Hepatocyte (in vitro differentiated cells): ENCODE measurements at regions not wholly inside any gene's neighbourhood (a gene's known extent, or its start where the extent isn't known, plus 50 kb on each side); places are given as distances from the start of the nearest gene placed in this dataset.

Source experiments
- DNase-seq: peaks from one replicate; pipeline ENCODE4 v3.0.0-alpha.2; 2016; ENCODE audit warnings: low spot score
- H2AFZ ChIP-seq: fragments of 200-600 bp; sonication (generic); 2 replicates; pipeline ENCODE4 v1.6.0; 2016; ENCODE audit warnings: antibody characterized with exemption, mild to moderate bottlenecking
- H3K27ac ChIP-seq: fragments of 200-600 bp; sonication (generic); 2 replicates; pipeline ENCODE4 v1.5.1; 2016; ENCODE audit warnings: mild to moderate bottlenecking
- H3K27me3 ChIP-seq: fragments of 200-600 bp; sonication (generic); 2 replicates; pipeline ENCODE4 v1.6.1; 2016
- H3K36me3 ChIP-seq: fragments of 200-600 bp; sonication (generic); replicated peaks from 2 replicates; pipeline ENCODE4 v1.5.1; 2016; ENCODE audit warnings: low read depth; ENCODE audit not compliant: insufficient read depth
- H3K4me1 ChIP-seq: fragments of 200-600 bp; sonication (generic); 2 replicates; pipeline ENCODE4 v1.5.1; 2016; ENCODE audit warnings: mild to moderate bottlenecking, moderate library complexity; ENCODE audit not compliant: insufficient read depth
- H3K4me2 ChIP-seq: fragments of 200-600 bp; sonication (generic); 2 replicates; pipeline ENCODE4 v1.6.0; 2016
- H3K4me3 ChIP-seq: fragments of 200-600 bp; sonication (generic); 2 replicates; pipeline ENCODE4 v1.5.1; 2016; ENCODE audit warnings: mild to moderate bottlenecking
- H3K79me2 ChIP-seq: fragments of 200-600 bp; sonication (generic); 2 replicates; pipeline ENCODE4 v1.6.0; 2017; ENCODE audit warnings: mild to moderate bottlenecking
- H3K9me2 ChIP-seq: fragments of 200-600 bp; sonication (generic); replicated peaks from 2 replicates; pipeline ENCODE4 v1.6.0; 2017; ENCODE audit warnings: mild to moderate bottlenecking; ENCODE audit not compliant: insufficient read depth
- H3K9me3 ChIP-seq: fragments of 200-600 bp; sonication (generic); 2 replicates; pipeline ENCODE4 v1.5.1; 2016; ENCODE audit warnings: low read depth, mild to moderate bottlenecking
- H4K20me1 ChIP-seq: fragments of 200-600 bp; sonication (generic); 2 replicates; pipeline ENCODE4 v1.6.0; 2016; ENCODE audit warnings: mild to moderate bottlenecking; ENCODE audit not compliant: insufficient read depth, poor library complexity, severe bottlenecking
- CTCF ChIP-seq: fragments of 200-600 bp; sonication (generic); IDR thresholded peaks from 2 replicates; pipeline ENCODE4 v1.5.1; 2016; ENCODE audit warnings: antibody characterized with exemption, mild to moderate bottlenecking; ENCODE audit not compliant: poor library complexity
- EZH2 ChIP-seq: fragments of 200-600 bp; sonication (generic); IDR thresholded peaks from 2 replicates; pipeline ENCODE4 v1.6.1; 2016; ENCODE audit warnings: antibody characterized with exemption, mild to moderate bottlenecking, borderline replicate concordance
- EZH2phosphoT487 ChIP-seq: fragments of 200-600 bp; sonication (generic); IDR thresholded peaks from one replicate; pipeline ENCODE4 v1.6.1; 2018; ENCODE audit warnings: antibody characterized with exemption, mild to moderate bottlenecking, low read depth, moderate library complexity; ENCODE audit not compliant: unreplicated experiment, severe bottlenecking
- WGBS: methylation state at CpG from one replicate; pipeline ENCODE4 v1.1.6; 2016; ENCODE audit warnings: low lambda C conversion rate; ENCODE audit errors: missing lambda C conversion rate; 5-methylcytosine and 5-hydroxymethylcytosine counted together

GRCh38 chr20:4573564-4574355 lies 112.5 kb upstream of the PRNP start:
- H3K27ac ChIP-seq: no peak overlapping the region
- WGBS: 51% methylated on average over 8 of the region's 8 CpGs

GRCh38 chr20:4571759-4572531 lies 114.3 kb upstream of the PRNP start:
- Histone ChIP-seq H3K4me3 (no peak overlapping the region), H3K27me3 (peaks cover 9% of the 10 kb centered on the region), H3K36me3 (no peaks in the 10 kb centered on the region), H3K9me2 (no peaks in the 10 kb centered on the region), H3K4me1 (no peaks in the 10 kb centered on the region), H3K9me3 (no peaks in the 10 kb centered on the region), H4K20me1 (no peaks in the 10 kb centered on the region), H3K79me2 (no peaks in the 10 kb centered on the region), H3K27ac (no peak overlapping the region), H2AFZ (no peak overlapping the region), H3K4me2 (no peak overlapping the region)
- TF ChIP-seq CTCF: no peak
- DNase-seq: no peak
- WGBS: 77% methylated on average over 8 of the region's 8 CpGs

More at GRCh38 chr20:4573564-4574355, 112.5 kb upstream of the PRNP start:
- Histone ChIP-seq H2AFZ (no peak overlapping the region), H3K4me3 (no peak overlapping the region), H3K4me1 (no peaks in the 10 kb centered on the region), H3K9me3 (no peaks in the 10 kb centered on the region), H3K9me2 (no peaks in the 10 kb centered on the region), H3K36me3 (no peaks in the 10 kb centered on the region), H3K4me2 (no peak overlapping the region), H4K20me1 (no peaks in the 10 kb centered on the region), H3K79me2 (no peaks in the 10 kb centered on the region), H3K27me3 (peaks cover 14% of the 10 kb centered on the region)
- no peak for DNase-seq
- TF ChIP-seq EZH2 (no peak), CTCF (no peak), EZH2phosphoT487 (no peak)

- Histone ChIP-seq H3K27ac (no peak overlapping the region), H3K4me3 (no peak overlapping the region), H3K4me2 (no peak overlapping the region), H3K79me2 (no peaks in the 10 kb centered on the region), H4K20me1 (no peaks in the 10 kb centered on the region), H3K9me3 (no peaks in the 10 kb centered on the region), H2AFZ (no peak overlapping the region), H3K4me1 (no peaks in the 10 kb centered on the region), H3K9me2 (no peaks in the 10 kb centered on the region), H3K27me3 (peaks cover 6% of the 10 kb centered on the region), H3K36me3 (no peaks in the 10 kb centered on the region)
- whole genome bisulfite sequencing: 82% methylated on average over 3 of the region's 3 CpGs
- no peak for DNase-seq
- no peak for TF ChIP-seq CTCF
- no peak for TF ChIP-seq EZH2
- TF ChIP-seq EZH2phosphoT487: no peak
These were observed 116.4 kb upstream of the PRNP start for GRCh38 chr20:4569865-4570264.
